Suprapubic skin (tissue), 4 donors: ENCODE measurements at regions not wholly inside any gene's neighbourhood (a gene's known extent, or its start where the extent isn't known, plus 50 kb on each side); places are given as distances from the start of the nearest gene placed in this dataset.

Experiments
- DNase-seq, 2 donors: peaks; one replicate each; pipeline ENCODE4 v3.0.0-alpha.2; 2019; ENCODE audit warnings: low spot score in 2 of 2
- H3K27ac ChIP-seq: fragments of 200-600 bp; sonication (generic); one replicate; pipeline ENCODE4 v1.5.1; 2019
- H3K27me3 ChIP-seq: fragments of 200-600 bp; sonication (generic); one replicate; pipeline ENCODE4 v1.5.1; 2019
- H3K36me3 ChIP-seq: fragments of 200-600 bp; sonication (generic); one replicate; pipeline ENCODE4 v1.5.1; 2019
- H3K4me1 ChIP-seq: fragments of 200-600 bp; sonication (generic); one replicate; pipeline ENCODE4 v1.5.1; 2019
- H3K4me3 ChIP-seq: fragments of 200-600 bp; sonication (generic); one replicate; pipeline ENCODE4 v1.5.1; 2019; ENCODE audit warnings: mild to moderate bottlenecking
- H3K9me3 ChIP-seq: fragments of 200-600 bp; sonication (generic); one replicate; pipeline ENCODE4 v1.5.1; 2019
- EP300 ChIP-seq: sonication (generic); formaldehyde crosslinking; IDR thresholded peaks from one replicate; pipeline ENCODE4 v1.6.1; 2017; ENCODE audit warnings: antibody characterized with exemption
- POLR2A ChIP-seq, 2 donors: fragments of 450-650 bp; IDR thresholded peaks; one replicate each; pipeline ENCODE4 v1.6.1; 2017; ENCODE audit warnings: antibody characterized with exemption in 2 of 2, mild to moderate bottlenecking in 2 of 2, moderate library complexity in 2 of 2
- POLR2AphosphoS5 ChIP-seq, 3 donors: sonication (generic); formaldehyde crosslinking; IDR thresholded peaks; one replicate each; pipeline ENCODE4 v1.6.1; 2017; ENCODE audit warnings: antibody characterized with exemption in 3 of 3
- WGBS: methylation state at CpG from one replicate; pipeline ENCODE4 v1.1.5; 2018; 5-methylcytosine and 5-hydroxymethylcytosine counted together
- TF ChIP-seq, protein P1 (sequence below), 2 donors: fragments of 200-600 bp in 1 of 2; fragments of 450-650 bp in 1 of 2; sonication (generic) in 1 of 2; IDR thresholded peaks; one replicate each; pipeline ENCODE4 v1.5.1; 2016 to 2019; ENCODE audit warnings: antibody characterized with exemption in 2 of 2, mild to moderate bottlenecking in 1 of 2, moderate library complexity in 1 of 2

DNA sequence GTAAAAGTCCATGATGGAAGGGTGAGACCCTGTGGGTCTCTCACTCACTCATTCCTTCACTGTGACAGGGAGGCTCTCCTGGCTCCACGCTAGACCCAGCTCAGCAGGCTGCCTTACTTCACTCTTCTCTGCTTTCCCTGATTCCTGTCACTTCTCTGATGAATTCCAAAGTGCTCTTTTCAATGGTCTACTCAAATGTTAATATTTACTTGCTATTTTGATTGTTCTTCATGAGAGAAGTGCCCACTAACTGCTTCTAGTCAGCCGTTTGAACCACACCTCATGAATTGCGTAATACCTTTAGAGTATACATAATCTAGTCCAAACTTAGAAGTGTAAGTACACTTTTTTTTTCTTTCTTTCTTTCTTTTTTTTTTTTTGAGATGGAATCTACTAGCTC, 1350.2 kb upstream of the RAG2 start:
- Histone ChIP-seq H3K27ac (no peak overlapping the region), H3K9me3 (no peaks in the 10 kb centered on the region), H3K4me3 (no peak overlapping the region), H3K27me3 (no peaks in the 10 kb centered on the region), H3K4me1 (no peaks in the 10 kb centered on the region), H3K36me3 (no peaks in the 10 kb centered on the region)
- DNase-seq: no peak
- TF ChIP-seq POLR2A (IDR thresholded peaks at IDR 0.05) (no peak), POLR2AphosphoS5 (IDR thresholded peaks at IDR 0.05) (no peak), EP300 (no peak)
- TF ChIP-seq, protein P1, sequence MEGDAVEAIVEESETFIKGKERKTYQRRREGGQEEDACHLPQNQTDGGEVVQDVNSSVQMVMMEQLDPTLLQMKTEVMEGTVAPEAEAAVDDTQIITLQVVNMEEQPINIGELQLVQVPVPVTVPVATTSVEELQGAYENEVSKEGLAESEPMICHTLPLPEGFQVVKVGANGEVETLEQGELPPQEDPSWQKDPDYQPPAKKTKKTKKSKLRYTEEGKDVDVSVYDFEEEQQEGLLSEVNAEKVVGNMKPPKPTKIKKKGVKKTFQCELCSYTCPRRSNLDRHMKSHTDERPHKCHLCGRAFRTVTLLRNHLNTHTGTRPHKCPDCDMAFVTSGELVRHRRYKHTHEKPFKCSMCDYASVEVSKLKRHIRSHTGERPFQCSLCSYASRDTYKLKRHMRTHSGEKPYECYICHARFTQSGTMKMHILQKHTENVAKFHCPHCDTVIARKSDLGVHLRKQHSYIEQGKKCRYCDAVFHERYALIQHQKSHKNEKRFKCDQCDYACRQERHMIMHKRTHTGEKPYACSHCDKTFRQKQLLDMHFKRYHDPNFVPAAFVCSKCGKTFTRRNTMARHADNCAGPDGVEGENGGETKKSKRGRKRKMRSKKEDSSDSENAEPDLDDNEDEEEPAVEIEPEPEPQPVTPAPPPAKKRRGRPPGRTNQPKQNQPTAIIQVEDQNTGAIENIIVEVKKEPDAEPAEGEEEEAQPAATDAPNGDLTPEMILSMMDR (IDR thresholded peaks at IDR 0.05): no peak
- WGBS: 75% methylated on average over 3 of the region's 3 CpGs

DNA sequence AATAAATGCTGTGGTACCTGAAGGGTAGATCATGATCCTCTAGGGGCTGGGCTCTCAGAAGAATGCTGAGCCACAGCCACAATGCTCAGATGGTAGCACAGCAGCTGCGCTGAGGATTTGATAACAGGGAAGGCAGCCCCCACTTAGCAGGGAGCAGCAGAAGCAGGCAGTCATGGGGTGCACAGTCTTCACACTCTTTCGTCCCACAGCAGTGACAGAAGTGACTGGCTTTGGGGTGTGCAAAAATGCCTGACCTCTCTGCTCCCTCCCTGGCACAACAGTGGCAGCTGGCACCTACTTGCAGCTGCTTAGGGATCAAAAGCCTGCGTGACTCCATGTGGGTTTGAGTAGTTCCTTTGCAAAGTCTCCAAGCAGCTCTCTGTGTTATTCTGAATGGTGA, 1349.8 kb upstream of the RAG2 start:
- TF ChIP-seq EP300 (no peak), POLR2AphosphoS5 (IDR thresholded peaks at IDR 0.05) (no peak), POLR2A (IDR thresholded peaks at IDR 0.05) (no peak)
- TF ChIP-seq, protein P1 (IDR thresholded peaks at IDR 0.05): no peak
- Histone ChIP-seq H3K27me3 (no peaks in the 10 kb centered on the region), H3K4me3 (no peak overlapping the region), H3K4me1 (no peaks in the 10 kb centered on the region), H3K36me3 (no peaks in the 10 kb centered on the region), H3K27ac (no peak overlapping the region), H3K9me3 (no peaks in the 10 kb centered on the region)
- WGBS: 80% methylated on average over 1 of the region's 3 CpGs
- no peak for DNase-seq

DNA sequence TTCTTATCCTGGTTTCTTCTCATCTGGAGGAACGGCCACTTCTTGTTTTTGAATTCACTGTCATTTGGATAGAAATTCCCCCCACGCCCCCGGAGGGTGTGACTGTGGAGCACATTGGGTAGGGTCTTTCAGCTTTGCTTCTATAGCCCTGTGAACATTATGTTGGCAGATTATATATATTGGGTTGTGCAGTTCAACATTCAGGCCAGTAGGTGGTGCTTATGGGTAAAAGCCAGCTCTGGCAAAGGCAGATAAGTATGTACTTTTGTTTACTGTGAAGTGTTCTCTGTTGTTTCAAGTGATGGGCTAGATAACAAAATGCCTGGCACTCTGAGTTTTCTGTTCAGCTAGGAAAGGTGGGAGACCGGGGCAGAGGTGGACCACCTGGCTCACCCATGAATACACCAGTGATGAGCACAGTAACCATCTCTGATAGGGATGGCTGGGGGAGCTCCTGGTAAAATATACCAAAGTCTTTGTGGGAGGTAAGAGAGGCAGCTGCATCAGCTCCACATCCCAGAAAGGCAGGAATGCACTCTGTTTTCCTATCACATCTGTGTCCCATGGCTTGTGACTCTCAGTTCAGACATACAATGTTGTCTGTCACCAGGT, 1348.2 kb upstream of the RAG2 start:
- Histone ChIP-seq H3K27me3 (no peaks in the 10 kb centered on the region), H3K36me3 (no peaks in the 10 kb centered on the region), H3K4me3 (no peak overlapping the region), H3K27ac (no peak overlapping the region), H3K4me1 (no peaks in the 10 kb centered on the region), H3K9me3 (no peaks in the 10 kb centered on the region)
- WGBS: 68% methylated on average over 4 of the region's 4 CpGs
- TF ChIP-seq, protein P1 (IDR thresholded peaks at IDR 0.05): peak in 1 of 2 donors; percentile 25
- TF ChIP-seq EP300: no peak
- no peak for DNase-seq

DNA sequence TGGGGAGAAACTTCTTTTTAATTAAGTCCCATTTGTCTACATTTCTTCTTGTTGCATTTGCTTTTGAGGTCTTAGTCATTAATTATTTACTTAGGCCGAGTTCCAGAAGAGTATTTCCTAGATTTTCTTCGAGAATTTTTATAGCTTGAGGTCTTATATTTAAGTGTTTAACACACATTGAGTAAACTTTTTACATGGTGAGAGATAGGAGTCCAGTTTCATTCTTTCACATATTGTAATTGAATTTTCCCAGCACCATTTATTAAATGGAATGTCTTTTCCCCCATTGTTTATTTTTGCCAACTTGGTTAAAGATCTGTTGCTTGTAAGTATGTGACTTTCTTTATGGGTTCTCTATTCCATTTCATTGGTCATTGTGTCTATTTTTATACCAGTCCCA, 1344.0 kb upstream of the RAG2 start:
- H3K36me3 ChIP-seq: no peaks in the 10 kb centered on the region
- H3K4me1 ChIP-seq: no peaks in the 10 kb centered on the region
- no peak overlapping the region for H3K27ac ChIP-seq
- no peaks in the 10 kb centered on the region for H3K27me3 ChIP-seq
- DNase-seq: no peak
- H3K4me3 ChIP-seq: no peak overlapping the region
- no peak for TF ChIP-seq EP300
- TF ChIP-seq POLR2AphosphoS5 (IDR thresholded peaks at IDR 0.05): no peak
- TF ChIP-seq, protein P1 (IDR thresholded peaks at IDR 0.05): no peak
- TF ChIP-seq POLR2A (IDR thresholded peaks at IDR 0.05): no peak
- WGBS: 59% methylated on average over 2 of the region's 2 CpGs
- H3K9me3 ChIP-seq: no peaks in the 10 kb centered on the region

DNA sequence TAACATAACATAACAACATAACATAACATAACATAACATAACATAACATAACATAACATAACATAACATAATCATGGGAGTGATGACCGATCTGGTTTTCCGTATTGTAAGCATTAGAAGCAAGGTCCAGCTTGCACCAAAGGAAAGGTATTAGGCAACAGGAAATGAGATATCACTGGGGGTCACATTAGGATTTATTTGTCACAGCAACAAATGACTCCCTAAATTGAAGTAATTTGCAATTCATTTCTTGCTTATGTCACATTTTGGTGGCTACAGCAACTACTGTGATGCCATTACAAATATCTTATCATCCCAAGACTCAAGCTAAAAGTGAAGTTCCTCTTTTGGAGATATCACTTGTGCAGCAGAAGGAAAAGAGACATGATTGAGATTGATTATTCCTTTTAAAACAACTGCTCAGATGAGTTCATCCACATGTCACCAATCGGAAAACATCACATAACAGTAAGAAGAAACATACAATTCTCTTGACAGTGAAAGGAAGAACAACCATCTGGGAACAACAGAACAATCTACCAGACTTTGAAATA, 1331.1 kb upstream of the RAG2 start:
- no peak for TF ChIP-seq POLR2AphosphoS5 (IDR thresholded peaks at IDR 0.05)
- TF ChIP-seq, protein P1 (IDR thresholded peaks at IDR 0.05): no peak
- no peak for TF ChIP-seq POLR2A (IDR thresholded peaks at IDR 0.05)
- no peak for TF ChIP-seq EP300
- Histone ChIP-seq H3K27me3 (no peaks in the 10 kb centered on the region), H3K4me3 (no peak overlapping the region), H3K9me3 (no peaks in the 10 kb centered on the region), H3K27ac (no peak overlapping the region), H3K36me3 (no peaks in the 10 kb centered on the region), H3K4me1 (no peaks in the 10 kb centered on the region)
- DNase-seq: no peak
- 91% methylated on average over 3 of the region's 3 CpGs for WGBS
